ENCODE measurements at regions not wholly inside any gene's neighbourhood (a gene's known extent, or its start where the extent isn't known, plus 50 kb on each side); places are given as distances from the start of the nearest gene placed in this dataset.

GRCh38 chr18:70469916-70470315, 181.1 kb downstream of the SOCS6 start:
- 64% methylated on average over 5 of the region's 5 CpGs for WGBS (ENCODE audit: low lambda C conversion rate, missing lambda C conversion rate)
- no peaks in the 10 kb centered on the region for H3K9me3 ChIP-seq (ENCODE audit: low read depth)
- DNase-seq (ENCODE audit: low spot score): no peak
- H3K4me2 ChIP-seq: no peak overlapping the region
- no peaks in the 10 kb centered on the region for H3K4me1 ChIP-seq (ENCODE audit: insufficient read depth)
- H3K9me2 ChIP-seq (replicated peaks; ENCODE audit: insufficient read depth): no peaks in the 10 kb centered on the region
- H3K27me3 ChIP-seq: no peaks in the 10 kb centered on the region
- H3K27ac ChIP-seq: no peak overlapping the region
- no peak overlapping the region for H2AFZ ChIP-seq
- H3K4me3 ChIP-seq: no peak overlapping the region
- no peaks in the 10 kb centered on the region for H4K20me1 ChIP-seq (ENCODE audit: insufficient read depth, poor library complexity, severe bottlenecking)
- H3K79me2 ChIP-seq: no peaks in the 10 kb centered on the region
- no peak for TF ChIP-seq EZH2phosphoT487 (IDR thresholded peaks at IDR 0.05; ENCODE audit: low read depth, severe bottlenecking, unreplicated experiment)
- TF ChIP-seq EZH2 (IDR thresholded peaks at IDR 0.05; ENCODE audit: borderline replicate concordance): no peak
- no peak for TF ChIP-seq CTCF (IDR thresholded peaks at IDR 0.05; ENCODE audit: poor library complexity)
- no peaks in the 10 kb centered on the region for H3K36me3 ChIP-seq (replicated peaks; ENCODE audit: insufficient read depth, low read depth)

GRCh38 chr18:70468861-70469547, 180.2 kb downstream of the SOCS6 start:
- no peaks in the 10 kb centered on the region for H3K9me2 ChIP-seq (replicated peaks; ENCODE audit: insufficient read depth)
- H3K36me3 ChIP-seq (replicated peaks; ENCODE audit: insufficient read depth, low read depth): no peaks in the 10 kb centered on the region
- no peak overlapping the region for H3K4me2 ChIP-seq
- H3K9me3 ChIP-seq (ENCODE audit: low read depth): no peaks in the 10 kb centered on the region
- no peaks in the 10 kb centered on the region for H3K4me1 ChIP-seq (ENCODE audit: insufficient read depth)
- TF ChIP-seq CTCF (IDR thresholded peaks at IDR 0.05; ENCODE audit: poor library complexity) (no peak), EZH2phosphoT487 (IDR thresholded peaks at IDR 0.05; ENCODE audit: low read depth, severe bottlenecking, unreplicated experiment) (no peak), EZH2 (IDR thresholded peaks at IDR 0.05; ENCODE audit: borderline replicate concordance) (no peak)
- no peaks in the 10 kb centered on the region for H3K79me2 ChIP-seq
- no peaks in the 10 kb centered on the region for H3K27me3 ChIP-seq
- 68% methylated on average over 5 of the region's 5 CpGs for WGBS (ENCODE audit: low lambda C conversion rate, missing lambda C conversion rate)
- H3K27ac ChIP-seq: no peak overlapping the region
- H4K20me1 ChIP-seq (ENCODE audit: insufficient read depth, poor library complexity, severe bottlenecking): no peaks in the 10 kb centered on the region
- no peak for DNase-seq (ENCODE audit: low spot score)
- no peak overlapping the region for H3K4me3 ChIP-seq
- no peak overlapping the region for H2AFZ ChIP-seq

GRCh38 chr18:70464343-70465114, 175.7 kb downstream of the SOCS6 start:
- Histone ChIP-seq H3K79me2 (no peaks in the 10 kb centered on the region), H3K4me1 (ENCODE audit: insufficient read depth) (no peaks in the 10 kb centered on the region), H3K27ac (no peak overlapping the region), H2AFZ (peak overlapping the region; percentile 44), H3K9me2 (replicated peaks; ENCODE audit: insufficient read depth) (no peaks in the 10 kb centered on the region), H4K20me1 (ENCODE audit: insufficient read depth, poor library complexity, severe bottlenecking) (no peaks in the 10 kb centered on the region), H3K27me3 (no peaks in the 10 kb centered on the region), H3K9me3 (ENCODE audit: low read depth) (no peaks in the 10 kb centered on the region), H3K4me2 (peak overlapping the region; percentile 87), H3K4me3 (peak overlapping the region; percentile 6), H3K36me3 (replicated peaks; ENCODE audit: insufficient read depth, low read depth) (no peaks in the 10 kb centered on the region)
- TF ChIP-seq EZH2 (IDR thresholded peaks at IDR 0.05; ENCODE audit: borderline replicate concordance) (no peak), CTCF (IDR thresholded peaks at IDR 0.05; ENCODE audit: poor library complexity) (peak; percentile 40)
- DNase-seq (ENCODE audit: low spot score): peak; percentile 82
- WGBS (ENCODE audit: low lambda C conversion rate, missing lambda C conversion rate): 17% methylated on average over 18 of the region's 18 CpGs
